ENCODE measurements at regions not wholly inside any gene's neighbourhood (a gene's known extent, or its start where the extent isn't known, plus 50 kb on each side); places are given as distances from the start of the nearest gene placed in this dataset.

- TF ChIP-seq POLR2A (IDR thresholded peaks at IDR 0.05), result no peak
- TF ChIP-seq CTCF (IDR thresholded peaks at IDR 0.05), result no peak
Measured at GRCh38 chr1:172755099-172755498, 96.2 kb downstream of the FASLG start.
